GM23338 (cell line): ENCODE measurements at regions not wholly inside any gene's neighbourhood (a gene's known extent, or its start where the extent isn't known, plus 50 kb on each side); places are given as distances from the start of the nearest gene placed in this dataset.

Source experiments
- CREB1 ChIP-seq: fragments of 250-450 bp; sonication (Bioruptor Pico); IDR thresholded peaks from 2 replicates; pipeline ENCODE4 v1.5.0; 2020; ENCODE audit warnings: low read depth, mild to moderate bottlenecking, moderate library complexity
- EZH2 ChIP-seq: fragments of 200-600 bp; sonication (generic); IDR thresholded peaks from one replicate; pipeline ENCODE4 v1.8.0; 2017; ENCODE audit warnings: antibody characterized with exemption, mild to moderate bottlenecking, low read depth; ENCODE audit not compliant: unreplicated experiment
- EZH2phosphoT487 ChIP-seq: fragments of 200-600 bp; sonication (generic); IDR thresholded peaks from one replicate; pipeline ENCODE4 v1.8.1; 2018; ENCODE audit warnings: antibody characterized with exemption; ENCODE audit not compliant: unreplicated experiment
- JUNB ChIP-seq: IDR thresholded peaks from one replicate; pipeline ENCODE4 v1.6.1; 2016; ENCODE audit warnings: antibody characterized with exemption; ENCODE audit not compliant: unreplicated experiment
- NANOG ChIP-seq: IDR thresholded peaks from 2 replicates; pipeline ENCODE4 v1.6.1; 2016; ENCODE audit warnings: antibody characterized with exemption, borderline replicate concordance
- POLR2AphosphoS5 ChIP-seq: IDR thresholded peaks from 2 replicates; pipeline ENCODE4 v1.6.1; 2016; ENCODE audit warnings: antibody characterized with exemption, low read depth
- TF ChIP-seq, protein P1 (sequence below), 2 experiments: fragments of 200-600 bp in 1 of 2; sonication (generic) in 1 of 2; conservative IDR thresholded peaks; 2 replicates each; pipeline versions ENCODE4 v1.5.1 to v1.6.1; 2016 to 2017; ENCODE audit warnings: antibody characterized with exemption in 2 of 2, low read depth in 2 of 2, mild to moderate bottlenecking in 2 of 2, moderate library complexity in 1 of 2
- TF ChIP-seq, protein P2 (sequence below): IDR thresholded peaks from one replicate; pipeline ENCODE4 v1.6.1; 2018; ENCODE audit warnings: antibody characterized with exemption; ENCODE audit not compliant: unreplicated experiment
- TF ChIP-seq, protein P3 (sequence below): IDR thresholded peaks from 2 replicates; pipeline ENCODE4 v1.6.1; 2016; ENCODE audit warnings: antibody characterized with exemption

DNA sequence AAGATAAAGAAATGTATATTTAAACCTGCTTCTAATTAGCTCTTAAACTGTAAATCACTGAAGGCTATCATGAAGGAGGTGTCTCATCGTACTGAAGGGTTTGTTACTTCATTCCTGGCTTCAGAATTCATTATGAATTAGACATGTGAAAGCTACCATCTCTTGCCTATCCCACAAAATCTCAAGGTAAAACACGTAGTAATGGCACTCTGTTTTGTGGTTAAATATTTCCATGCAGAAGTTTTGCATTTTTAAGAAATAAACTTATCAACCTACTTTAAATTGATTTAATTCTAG lies 490.7 kb upstream of the NUDT12 start:
- TF ChIP-seq EZH2: no peak
- TF ChIP-seq, protein P1, sequence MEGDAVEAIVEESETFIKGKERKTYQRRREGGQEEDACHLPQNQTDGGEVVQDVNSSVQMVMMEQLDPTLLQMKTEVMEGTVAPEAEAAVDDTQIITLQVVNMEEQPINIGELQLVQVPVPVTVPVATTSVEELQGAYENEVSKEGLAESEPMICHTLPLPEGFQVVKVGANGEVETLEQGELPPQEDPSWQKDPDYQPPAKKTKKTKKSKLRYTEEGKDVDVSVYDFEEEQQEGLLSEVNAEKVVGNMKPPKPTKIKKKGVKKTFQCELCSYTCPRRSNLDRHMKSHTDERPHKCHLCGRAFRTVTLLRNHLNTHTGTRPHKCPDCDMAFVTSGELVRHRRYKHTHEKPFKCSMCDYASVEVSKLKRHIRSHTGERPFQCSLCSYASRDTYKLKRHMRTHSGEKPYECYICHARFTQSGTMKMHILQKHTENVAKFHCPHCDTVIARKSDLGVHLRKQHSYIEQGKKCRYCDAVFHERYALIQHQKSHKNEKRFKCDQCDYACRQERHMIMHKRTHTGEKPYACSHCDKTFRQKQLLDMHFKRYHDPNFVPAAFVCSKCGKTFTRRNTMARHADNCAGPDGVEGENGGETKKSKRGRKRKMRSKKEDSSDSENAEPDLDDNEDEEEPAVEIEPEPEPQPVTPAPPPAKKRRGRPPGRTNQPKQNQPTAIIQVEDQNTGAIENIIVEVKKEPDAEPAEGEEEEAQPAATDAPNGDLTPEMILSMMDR (conservative IDR thresholded peaks at IDR 0.05; ENCODE audit: low read depth in 2 of 2): no peak
- TF ChIP-seq POLR2AphosphoS5: no peak
- TF ChIP-seq EZH2phosphoT487: no peak
- TF ChIP-seq, protein P2, sequence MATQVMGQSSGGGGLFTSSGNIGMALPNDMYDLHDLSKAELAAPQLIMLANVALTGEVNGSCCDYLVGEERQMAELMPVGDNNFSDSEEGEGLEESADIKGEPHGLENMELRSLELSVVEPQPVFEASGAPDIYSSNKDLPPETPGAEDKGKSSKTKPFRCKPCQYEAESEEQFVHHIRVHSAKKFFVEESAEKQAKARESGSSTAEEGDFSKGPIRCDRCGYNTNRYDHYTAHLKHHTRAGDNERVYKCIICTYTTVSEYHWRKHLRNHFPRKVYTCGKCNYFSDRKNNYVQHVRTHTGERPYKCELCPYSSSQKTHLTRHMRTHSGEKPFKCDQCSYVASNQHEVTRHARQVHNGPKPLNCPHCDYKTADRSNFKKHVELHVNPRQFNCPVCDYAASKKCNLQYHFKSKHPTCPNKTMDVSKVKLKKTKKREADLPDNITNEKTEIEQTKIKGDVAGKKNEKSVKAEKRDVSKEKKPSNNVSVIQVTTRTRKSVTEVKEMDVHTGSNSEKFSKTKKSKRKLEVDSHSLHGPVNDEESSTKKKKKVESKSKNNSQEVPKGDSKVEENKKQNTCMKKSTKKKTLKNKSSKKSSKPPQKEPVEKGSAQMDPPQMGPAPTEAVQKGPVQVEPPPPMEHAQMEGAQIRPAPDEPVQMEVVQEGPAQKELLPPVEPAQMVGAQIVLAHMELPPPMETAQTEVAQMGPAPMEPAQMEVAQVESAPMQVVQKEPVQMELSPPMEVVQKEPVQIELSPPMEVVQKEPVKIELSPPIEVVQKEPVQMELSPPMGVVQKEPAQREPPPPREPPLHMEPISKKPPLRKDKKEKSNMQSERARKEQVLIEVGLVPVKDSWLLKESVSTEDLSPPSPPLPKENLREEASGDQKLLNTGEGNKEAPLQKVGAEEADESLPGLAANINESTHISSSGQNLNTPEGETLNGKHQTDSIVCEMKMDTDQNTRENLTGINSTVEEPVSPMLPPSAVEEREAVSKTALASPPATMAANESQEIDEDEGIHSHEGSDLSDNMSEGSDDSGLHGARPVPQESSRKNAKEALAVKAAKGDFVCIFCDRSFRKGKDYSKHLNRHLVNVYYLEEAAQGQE: no peak
- TF ChIP-seq, protein P3, sequence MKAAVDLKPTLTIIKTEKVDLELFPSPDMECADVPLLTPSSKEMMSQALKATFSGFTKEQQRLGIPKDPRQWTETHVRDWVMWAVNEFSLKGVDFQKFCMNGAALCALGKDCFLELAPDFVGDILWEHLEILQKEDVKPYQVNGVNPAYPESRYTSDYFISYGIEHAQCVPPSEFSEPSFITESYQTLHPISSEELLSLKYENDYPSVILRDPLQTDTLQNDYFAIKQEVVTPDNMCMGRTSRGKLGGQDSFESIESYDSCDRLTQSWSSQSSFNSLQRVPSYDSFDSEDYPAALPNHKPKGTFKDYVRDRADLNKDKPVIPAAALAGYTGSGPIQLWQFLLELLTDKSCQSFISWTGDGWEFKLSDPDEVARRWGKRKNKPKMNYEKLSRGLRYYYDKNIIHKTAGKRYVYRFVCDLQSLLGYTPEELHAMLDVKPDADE: no peak
- TF ChIP-seq NANOG: no peak
- TF ChIP-seq JUNB: no peak
- TF ChIP-seq CREB1 (CRISPR knock-in tag): no peak
